HPDE6-E6E7 (cell line): ENCODE measurements at regions not wholly inside any gene's neighbourhood (a gene's known extent, or its start where the extent isn't known, plus 50 kb on each side); places are given as distances from the start of the nearest gene placed in this dataset.

ENCODE experiments used
- DNase-seq: peaks from one replicate; pipeline ENCODE4 v3.0.0; 2011; ENCODE audit warnings: missing footprints; ENCODE audit errors: extremely low spot score

- no peak for DNase-seq
Measured at GRCh38 chr5:132130918-132131715, 57.5 kb downstream of the CSF2 start.

DNA sequence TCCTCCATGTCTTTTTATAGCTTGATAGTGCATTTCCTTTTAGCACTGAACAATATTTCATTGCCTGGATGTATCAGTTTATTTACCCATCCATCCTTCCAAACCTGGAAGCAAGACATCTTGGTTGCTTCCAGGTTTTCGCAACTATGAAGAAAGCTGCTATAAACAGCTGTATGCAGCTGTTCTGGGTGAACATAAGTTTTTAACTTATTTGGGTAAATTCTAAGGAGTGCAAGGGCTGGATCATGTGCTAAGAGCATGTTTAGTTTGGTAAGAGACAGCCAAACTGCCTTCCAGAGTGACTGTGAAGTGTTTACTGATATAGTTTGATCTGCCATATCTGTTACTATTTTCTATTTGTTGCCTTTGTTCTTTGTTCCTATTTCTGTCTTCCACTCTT is 58.5 kb downstream of the CSF2 start:
- no peak for DNase-seq

DNA sequence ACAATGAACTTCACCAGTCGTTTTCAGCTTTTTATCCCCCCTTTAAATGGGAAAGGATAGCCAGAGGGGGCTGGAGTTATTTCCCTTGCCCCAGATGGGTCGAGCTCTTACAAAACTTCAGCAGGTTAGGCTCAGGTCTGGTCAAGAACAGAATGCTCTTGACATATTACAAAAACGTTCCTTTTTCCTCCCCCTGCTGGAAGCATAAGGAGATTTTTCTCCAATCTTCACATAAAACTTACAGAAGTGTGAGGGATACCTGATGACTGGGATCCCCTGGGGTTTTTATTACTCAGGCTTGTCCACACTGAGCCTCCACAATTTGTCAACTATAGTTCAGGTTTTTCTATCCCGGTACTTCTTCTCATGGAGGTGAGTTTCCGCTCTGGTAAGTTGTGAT is 60.8 kb downstream of the CSF2 start:
- peak; percentile 14 for DNase-seq

DNA sequence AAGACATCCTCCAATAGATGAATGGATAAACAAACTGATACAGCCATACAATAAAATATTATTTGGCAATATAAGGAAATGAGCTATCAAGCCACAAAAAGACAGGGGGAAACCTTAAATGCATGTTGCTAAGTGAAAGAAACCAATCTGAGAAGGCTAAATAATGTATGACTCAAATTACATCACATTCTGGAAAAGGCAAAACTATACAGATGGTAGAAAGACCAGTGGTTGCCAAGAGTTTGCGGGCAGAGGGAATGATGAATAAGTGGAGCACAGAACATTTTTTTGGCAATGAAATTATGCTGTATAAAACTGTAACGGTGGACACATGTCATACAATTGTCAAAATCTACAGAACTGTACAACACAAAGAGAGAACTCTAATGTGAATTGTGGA is 63.3 kb downstream of the CSF2 start:
- DNase-seq = no peak

DNA sequence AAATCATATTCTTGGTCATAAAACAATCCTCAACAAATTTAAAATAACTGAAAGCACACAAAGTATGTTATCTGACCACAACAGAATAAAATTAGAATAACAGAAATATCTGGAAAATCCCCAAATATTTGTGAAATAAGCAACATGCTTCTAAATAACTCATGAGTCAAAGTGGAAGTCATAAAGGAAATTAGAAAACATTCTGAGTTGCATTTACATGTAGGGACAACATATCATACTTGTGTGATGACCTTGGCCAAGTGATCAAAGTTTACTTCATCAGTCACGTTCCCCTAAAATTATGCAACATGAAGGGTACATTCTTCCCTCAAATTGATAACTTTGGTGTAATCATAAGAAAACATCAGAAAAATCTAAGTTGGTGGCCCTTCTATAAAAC is 64.7 kb downstream of the CSF2 start:
- no peak for DNase-seq
